ENCODE measurements at regions not wholly inside any gene's neighbourhood (a gene's known extent, or its start where the extent isn't known, plus 50 kb on each side); places are given as distances from the start of the nearest gene placed in this dataset.

DNA sequence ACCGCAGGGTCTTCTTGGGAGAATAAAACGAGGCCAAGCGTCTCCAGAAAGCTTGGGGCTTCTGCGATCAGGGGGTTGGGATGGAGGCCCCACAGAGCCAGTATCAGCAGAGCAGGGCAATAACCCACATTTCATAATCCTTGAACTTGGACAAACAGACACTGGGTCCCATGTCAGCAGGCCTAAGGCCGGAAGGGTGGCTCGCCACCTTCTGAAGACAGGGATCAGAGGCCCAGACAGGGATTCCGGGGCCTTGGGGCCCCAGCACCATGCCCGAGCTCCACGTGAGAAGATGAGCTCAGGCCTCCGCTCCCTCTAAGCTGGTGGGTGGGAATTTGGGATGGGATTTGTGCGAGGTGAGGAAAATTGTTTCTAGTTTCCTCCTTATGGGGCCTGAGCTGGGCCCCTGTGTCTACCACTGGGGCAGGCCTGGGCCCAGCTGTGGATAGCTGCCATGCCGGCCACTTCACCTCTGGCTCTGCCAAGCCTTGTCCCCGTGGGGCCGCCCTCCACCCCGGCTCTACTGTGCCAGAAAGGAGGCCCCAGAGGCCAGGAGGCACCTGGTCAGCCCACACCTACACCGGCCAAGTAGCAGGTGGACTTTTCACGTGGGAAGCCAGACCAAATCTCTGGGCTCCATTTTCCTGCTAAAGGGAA lies 67.2 kb upstream of the DLK1 start:
- no peak for DNase-seq

DNA sequence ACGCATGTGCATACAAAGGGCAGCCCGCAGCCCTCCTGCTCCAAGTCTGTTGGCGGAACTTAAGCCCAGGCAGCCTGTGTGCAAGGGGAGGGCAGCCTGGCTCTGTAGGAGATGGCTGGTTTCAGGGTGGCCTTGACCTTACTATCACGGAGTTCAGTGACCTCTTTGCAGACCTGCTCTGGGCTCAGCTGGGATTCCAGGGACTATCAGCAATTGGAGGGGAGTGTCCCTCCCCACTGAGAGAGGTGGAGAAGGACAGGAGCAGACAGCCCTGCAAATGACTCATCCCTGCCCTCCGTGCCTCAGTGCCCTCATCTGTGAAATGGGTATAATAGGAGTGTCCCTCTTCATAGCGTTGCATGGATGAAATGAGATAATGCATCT lies 66.2 kb upstream of the DLK1 start:
- no peak for DNase-seq

DNA sequence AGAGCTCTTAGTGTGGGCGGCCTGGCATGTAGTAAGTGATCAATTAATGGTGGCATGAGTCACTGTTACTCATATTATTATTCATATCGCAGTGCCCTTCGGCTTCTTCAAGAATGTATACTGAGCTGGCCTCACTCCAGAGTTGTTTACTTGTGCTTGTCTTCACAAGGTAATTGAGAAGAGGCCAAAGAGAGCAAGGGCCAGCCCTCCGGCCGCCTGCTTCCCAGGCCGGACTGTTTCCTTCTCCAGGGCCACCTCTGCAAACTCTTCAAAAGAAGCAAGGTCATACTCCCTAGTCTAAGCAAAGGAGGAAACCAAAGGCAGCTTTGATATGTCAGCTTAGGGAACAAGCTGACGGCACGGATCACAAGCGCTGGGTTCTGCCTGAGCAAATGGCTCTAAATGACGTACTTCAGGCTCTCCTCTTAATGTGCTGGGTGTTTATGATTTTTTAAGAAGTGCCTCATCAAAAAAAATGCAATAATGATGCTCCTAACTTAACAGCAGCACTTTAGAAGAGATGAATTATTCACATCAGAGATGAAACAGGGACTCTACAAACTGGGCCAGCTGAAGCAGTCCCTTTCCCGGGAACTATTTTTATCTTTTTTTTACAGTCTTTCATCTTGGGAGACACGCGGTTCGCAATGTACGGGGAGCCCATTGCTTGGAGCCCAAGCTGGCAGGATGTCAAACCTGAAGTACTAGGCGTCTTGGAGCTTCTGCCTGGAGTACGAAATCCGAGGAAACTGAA lies 65.6 kb upstream of the DLK1 start:
- no peak for DNase-seq

DNA sequence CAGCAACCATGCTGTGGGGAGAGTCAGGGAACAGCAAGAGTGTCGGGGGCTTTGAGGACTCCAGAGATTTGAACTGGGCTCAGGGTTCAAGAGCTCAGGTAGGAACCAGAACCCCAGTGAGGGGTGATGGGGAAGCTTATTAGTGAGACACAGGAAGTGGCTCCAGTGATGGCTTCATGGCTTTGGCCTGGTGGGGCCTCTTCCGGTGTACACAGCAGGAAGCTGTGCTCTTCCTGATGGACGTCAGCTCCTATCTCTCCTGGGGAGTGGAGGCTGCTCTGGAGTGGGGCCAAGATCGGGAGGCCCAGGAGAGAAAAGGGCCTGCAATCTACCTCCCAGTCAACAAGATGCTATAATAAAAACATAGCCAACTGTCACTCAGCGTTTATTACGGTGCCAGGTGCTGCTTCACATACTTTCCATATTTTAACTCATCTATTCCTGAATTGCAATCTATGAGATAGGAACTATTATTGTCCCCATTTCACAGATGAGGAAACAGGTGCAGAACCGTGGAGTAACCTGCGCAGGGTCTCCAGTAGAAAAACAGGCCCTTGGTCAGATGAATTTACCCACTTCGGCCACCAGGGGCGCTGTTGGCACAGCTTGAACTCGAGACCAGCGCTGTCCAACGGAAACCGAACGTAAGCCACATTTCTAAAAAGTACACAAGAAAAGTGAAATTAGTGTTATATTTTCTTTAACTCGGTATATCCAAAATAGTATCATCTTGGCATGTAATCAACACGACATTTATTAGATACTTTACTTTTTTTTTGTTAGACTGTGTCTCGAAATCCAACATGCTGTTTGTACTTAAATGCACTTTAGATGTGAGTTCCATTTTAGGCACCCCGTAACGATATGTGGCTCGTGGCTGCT lies 63.6 kb upstream of the DLK1 start:
- peak; percentile 42 to 45 for DNase-seq

DNA sequence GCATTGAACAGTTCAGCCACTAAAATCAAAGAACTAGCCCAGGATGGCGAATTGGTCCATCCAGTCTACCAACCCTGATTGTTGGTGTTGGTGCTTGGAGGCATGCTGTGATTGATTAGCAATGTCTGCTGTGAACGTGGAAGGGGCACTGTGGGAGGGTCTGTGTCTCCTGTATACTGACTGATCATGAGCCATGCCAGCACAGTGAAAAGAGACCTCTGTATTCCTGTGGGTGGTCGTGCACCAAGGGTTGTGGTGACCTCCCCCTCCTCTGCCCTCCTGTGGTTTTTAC lies 63.0 kb upstream of the DLK1 start:
- no peak for DNase-seq

DNA sequence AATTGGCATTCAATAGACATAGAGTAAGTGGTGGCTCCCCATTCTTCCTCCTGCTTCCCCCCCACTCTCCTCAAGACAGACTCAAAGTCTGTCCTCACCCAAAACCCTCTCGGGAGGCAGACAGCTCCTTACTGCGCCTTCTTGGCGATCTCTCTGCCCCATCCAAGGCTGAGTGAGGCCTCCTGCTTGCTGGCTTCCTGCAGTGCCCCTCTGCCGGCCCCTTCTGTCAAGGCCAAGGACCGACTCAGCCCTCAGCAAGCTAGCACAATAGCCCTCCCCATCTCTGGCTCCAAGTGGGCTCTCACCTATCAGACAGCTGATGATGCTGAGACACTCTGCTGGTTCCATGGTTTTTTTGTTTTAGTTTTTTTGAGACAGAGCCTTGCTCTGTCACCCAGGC lies 62.5 kb upstream of the DLK1 start:
- no peak for DNase-seq

DNA sequence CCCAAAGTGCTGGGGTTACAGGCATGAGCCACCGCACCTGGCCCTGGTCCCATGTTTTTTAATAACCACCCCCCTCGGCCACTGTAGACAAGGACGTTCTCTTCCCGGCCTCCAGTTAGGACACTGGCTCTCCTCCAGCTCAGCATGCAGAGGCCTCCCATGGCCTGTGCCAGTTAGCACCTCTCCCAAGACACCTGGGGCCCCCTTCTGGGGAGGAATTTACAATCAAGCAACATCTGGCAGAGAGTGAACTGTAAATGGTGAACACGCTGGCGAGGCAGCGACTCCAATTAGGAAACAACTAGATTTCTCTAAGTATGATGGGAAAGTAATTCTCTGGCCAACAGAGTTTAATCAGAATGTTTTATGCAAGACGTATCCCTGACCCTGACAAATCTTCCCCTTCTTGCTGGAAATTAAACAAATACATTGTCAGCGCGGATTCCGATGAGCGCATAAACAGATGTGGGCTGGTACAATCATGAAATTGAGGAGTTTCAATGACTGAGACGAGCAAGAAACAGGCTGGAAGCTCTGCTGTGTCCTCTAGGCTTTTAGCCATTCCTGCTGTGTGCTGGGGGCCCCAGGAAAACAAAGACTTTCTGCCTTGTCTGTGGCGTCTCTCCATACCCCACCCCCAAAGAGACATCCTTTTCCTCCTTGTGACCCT lies 61.7 kb upstream of the DLK1 start:
- no peak for DNase-seq

DNA sequence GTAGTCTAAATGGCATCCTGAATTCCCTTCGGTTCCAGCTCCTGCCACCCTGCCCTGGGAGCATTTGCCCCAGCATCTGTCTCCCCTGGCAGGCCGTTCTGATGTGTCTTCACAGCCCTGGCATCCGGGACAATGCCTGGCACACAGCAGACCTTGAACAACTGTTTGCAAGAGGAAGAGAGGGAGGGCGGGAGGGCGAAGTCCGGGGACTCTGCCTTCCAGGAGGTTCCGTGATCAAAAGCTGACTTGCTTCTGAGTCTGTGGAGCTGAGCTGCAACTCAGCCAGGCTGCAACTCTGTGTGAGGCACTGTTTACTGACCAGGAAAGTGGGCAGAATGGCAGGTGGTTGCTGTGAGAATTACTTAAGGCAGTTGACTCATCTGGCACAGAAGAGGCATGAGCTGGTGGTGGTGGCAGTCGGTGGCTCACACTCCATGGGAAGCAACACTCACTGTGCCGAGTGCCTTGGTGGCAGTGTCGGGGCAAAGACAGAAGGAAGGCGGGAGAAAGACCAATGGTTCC lies 61.1 kb upstream of the DLK1 start:
- DNase-seq, result no peak

DNA sequence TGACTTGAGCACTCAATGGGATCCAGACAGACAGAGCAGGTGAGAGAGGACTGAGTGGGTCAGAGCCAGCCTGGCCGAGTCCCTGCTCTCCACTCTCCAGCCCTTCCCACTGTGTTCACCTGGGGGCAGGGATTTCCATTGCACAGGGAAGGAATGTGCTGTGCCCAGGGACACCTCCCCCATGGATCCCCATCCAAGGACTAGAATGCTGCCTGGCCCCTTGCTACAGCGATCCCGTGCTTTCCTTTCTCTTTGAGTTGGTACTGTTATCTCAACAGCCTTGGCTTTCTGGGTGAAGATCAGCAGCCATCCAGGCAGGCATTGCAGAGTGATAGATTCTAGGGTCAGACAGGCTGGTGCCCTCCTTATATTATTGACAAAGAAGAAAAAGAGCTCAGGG lies 60.3 kb upstream of the DLK1 start:
- no peak for DNase-seq

DNA sequence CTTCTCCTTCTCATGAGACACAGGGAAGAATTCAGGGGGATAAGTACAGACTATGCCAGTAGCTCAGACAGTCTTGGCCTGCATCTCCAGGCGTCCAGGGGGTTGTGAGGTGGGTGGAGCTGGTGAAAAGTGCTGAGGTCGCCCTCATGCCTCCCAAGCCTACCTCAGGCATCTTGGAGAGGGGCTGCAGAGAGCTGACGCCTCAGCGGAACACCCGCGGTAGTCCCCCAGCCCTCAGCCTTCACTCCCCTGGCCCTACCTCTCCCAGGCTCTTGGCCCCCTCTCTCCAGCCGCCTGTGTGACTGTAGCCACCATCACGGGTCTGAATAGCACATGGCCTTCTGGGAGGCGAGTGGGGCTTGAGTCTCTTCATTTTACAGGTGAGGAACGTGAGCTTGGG lies 59.8 kb upstream of the DLK1 start:
- no peak for DNase-seq

DNA sequence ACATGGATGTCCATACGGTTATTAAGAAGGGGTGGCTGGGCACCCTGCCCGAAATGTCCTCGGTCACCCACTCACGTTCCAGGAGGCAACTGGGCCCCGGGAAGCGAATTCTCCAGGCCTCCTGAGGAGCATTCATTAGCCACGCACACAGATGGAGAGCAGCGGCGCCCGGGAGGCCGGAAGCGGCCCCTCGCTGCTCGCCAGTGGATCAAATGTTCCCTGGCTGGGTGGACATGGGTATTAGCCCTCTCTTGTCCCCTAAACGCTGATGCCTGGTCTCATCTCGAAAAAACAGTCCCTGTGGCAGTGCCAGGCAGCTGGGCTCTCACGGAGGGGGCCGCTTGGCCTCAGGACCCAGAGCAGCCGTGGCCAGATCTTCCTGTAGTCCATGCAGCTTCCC lies 59.0 kb upstream of the DLK1 start:
- DNase-seq, result no peak

DNA sequence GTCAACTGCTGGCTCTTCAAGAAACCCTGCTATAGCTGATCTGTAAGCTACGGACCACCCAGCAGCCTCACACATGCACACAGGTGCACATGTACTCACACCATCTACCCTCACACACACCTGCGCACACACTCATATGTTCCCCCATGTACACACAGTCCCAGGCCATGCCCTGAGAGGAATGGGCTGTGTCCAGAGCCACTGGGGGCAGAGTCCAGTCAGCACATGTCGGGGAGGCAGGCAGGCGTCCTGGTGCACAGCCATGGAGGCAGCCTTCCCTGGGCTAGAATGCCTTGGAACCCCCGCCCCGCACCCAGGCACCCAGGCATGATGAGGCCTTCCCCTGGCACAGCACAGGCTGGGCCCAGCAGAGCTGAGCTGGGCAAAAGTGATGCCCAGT lies 58.3 kb upstream of the DLK1 start:
- DNase-seq, result no peak

DNA sequence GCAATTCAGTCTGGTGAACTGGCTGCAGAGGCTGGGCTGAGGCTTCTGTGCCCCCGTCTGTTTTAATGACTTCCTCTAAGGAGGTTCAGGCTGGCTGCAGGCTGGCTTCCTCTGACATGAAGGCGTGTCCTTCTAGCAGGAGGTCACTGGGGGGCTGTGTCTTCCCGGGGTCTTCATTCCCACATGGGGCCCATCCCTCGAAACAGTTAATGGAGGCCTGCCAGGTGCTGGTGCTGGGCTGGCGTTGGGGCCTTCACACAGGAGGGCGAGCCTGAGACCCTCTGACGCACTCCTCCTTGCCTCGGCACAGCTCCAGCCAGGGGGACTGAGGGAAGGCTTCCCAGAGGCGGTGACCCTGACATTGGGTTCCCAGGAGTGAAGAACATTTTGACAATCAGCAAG lies 57.7 kb upstream of the DLK1 start:
- no peak for DNase-seq

DNA sequence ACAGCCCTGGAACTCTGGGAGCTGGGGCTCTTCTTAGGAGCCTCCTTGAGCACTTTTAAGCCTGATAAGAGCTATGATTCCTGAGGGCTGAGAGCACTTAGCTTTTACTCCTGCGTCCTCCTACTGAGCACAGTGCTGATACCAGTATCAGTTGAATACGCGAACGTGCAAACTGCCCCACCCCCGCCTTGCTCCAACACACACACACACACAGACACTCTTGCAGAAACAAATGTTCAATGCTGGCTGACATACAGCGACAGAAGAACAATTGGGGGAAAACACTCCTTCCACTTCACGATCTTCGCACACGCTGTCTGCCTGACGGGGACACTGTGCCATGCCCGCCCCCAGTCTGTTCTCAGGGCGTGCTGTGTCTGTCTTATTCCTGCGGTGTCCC lies 57.2 kb upstream of the DLK1 start:
- DNase-seq, result no peak

DNA sequence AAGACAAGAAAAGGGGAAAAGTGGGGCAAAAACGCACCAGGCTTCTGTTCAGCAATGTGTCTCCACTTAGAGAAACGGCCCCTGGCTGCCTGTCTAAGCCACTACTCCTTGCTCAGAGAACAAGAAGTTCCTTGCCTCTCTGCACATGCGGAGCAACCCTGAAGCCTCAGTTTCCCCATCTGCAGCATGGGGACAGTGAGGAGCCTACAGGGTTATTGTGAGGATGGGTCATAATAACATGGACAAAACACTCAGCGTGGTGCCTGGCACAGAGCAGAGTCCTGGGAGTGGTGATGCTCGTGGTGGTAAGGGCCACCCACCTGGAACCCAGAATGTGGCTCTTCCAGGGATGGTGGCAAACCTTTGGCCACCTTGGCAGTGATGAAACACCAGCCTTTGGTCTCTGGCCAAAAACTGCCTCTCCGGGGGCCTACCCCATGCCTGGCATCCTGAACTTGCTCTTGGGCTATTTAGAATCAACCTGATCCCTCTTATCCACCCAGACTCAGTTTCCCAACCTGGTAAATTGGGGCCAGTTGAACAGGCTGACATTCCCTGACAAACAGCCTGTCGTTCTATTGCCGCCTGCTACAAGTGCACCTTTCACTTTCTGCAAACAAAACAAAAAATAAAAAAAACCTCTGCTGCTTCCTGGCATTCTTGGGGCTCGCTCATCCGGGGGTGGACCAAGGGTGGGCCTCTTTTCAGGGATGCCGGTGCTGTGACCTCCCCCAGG lies 56.5 kb upstream of the DLK1 start:
- DNase-seq, result no peak

DNA sequence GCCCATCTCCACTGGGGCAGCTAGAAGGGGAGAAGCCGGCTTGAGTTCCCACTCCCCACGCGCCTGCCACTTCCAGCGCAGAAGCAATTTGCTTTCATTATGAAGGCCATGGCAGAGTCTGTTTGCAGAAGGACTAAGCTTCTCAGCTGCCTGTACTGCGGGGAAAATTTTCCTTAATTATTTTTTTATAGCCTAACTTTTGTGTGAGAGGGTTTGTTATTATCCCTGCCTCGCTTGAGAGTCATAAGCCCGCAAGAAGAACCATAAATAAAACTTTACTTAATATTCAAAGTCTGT lies 56.0 kb upstream of the DLK1 start:
- DNase-seq, result no peak

DNA sequence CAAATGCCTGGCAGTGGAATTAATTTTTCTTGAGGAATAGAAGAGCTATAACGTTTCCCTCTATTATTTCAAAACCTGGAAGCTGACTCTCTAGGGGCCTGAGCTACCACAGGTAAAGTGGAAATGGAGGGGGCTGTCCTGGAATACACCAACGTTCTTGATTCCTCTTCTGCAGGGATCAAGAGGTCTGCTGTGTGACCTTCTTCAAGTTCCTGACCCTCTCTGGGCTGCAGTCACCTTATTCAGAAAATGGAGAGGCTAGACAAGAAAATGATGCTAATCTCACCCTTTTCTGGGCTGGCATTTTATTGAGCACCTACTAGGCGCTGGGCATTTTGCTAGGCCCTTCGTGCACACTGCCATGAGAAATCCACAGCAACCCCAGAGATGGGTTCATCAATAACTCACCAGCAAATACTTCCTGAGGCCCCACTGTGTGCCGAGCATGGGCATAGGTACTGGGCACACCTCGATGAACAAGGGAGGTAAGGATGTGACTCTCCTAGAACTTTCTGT lies 55.2 kb upstream of the DLK1 start:
- no peak for DNase-seq

DNA sequence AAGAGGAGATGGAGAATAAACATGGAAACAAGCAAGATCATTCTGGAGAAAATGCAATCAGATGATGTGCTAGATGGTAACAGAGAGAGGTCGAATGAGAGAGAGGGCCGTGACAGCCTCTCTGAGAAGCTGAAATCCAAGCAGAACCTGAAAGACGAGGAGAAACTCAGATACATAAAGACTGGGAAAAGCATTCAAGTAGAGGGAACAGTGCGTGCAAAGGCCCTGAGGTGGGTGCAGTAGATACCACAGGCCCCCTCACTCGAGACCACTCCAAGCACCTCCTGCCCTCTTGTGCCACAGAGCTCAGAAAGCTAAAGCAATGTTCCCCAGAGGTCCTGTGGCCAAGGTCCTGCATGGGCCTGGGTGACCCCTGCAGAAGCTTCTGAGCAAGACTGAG lies 54.8 kb upstream of the DLK1 start:
- no peak for DNase-seq

DNA sequence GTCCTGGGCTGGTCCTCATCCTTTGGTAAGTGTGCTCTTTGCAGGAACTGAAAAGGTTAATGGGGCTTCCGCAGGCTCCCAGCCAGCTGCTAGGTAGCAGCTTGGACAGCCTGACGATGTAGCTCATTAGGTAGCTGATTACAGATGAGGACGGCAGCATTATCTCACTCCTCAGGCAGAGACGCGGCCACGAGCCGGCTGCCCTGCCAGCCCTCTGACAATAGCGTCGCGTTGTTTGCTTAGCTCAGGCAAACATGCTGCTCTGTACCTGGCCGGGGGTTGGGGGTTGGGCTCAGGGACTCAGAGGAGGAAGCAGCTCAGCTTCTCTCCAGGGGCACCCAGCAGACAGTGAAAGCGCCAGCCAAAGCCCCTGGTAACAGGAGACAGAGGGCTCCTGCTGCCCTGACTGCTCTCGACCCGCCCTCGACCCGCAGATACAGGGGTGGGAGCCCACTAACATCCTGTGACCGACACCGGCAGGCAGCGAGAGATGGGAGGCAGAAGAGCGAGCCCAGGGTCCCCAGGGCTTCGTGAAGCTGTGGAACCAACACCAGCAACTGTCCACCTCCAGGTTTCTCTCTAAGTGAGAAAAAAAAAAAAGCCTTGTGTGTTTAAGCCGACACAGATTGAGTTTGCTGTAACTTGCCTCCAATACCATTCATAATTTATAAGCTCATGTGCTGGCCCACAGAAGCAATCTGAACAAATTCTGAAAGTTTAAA lies 53.4 kb upstream of the DLK1 start:
- DNase-seq, result no peak

DNA sequence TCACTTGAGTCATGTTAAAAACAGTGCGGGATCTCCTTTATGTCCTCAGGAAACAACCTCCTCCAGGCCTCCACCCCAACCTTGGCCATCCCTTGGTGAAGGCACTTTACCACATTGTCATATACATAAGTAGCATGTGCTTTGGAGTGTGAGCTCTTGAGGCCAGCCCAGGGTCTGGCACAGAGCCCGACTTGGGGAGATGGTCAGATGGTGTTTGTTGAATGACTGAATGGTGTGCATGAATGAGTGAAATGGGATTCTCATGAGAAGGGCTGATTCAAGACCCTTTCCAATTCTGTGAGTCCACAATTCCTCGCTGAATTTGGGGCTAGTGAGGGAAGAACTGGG lies 52.9 kb upstream of the DLK1 start:
- DNase-seq, result no peak

DNA sequence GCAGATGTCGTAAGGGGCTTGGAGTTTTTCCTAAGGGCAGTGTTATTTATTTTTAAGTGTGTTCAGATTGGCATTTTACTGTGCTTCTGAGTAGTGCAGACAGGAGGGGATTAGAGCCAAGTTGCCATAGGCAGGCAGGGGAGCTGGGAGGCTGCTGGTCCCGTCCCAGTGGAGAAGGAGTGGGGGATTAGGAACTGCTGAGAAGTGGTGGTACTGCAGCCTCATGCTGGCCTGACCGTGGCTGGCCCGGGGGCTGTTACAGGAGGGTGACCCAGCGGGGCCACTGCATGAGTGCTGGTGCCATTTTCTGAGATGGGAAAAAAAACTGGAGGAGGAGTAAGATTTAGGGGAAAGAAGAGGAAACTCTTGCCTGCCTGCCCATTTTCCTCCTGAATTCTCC lies 52.3 kb upstream of the DLK1 start:
- DNase-seq, result no peak
